ENCODE measurements at regions not wholly inside any gene's neighbourhood (a gene's known extent, or its start where the extent isn't known, plus 50 kb on each side); places are given as distances from the start of the nearest gene placed in this dataset.
"Not testable (repeated sequence)": the region's sequence is repeated elsewhere in the genome, so short reads cannot be mapped to it uniquely, and the experiment has no call there.

DNA sequence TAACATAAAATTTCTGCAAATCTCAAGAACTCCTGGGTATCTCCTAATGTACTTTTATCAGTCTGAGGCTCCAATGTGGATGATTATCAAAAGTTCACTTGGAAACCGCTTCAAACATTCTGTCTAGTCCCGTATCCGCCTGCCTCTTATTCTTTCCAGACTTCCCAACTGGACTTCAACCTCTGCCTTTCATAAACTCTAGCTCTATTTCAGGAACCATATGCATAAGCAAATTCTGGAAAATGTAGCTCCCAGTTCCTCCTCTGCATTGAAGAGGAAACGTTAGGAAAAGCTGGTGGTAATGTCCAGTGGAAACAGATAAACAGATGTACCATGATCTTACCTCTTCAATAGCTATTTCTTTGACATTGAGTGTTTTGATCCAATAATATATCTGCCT lies 285.0 kb downstream of the KCNJ2 start:
- DNase-seq, result no peak

DNA sequence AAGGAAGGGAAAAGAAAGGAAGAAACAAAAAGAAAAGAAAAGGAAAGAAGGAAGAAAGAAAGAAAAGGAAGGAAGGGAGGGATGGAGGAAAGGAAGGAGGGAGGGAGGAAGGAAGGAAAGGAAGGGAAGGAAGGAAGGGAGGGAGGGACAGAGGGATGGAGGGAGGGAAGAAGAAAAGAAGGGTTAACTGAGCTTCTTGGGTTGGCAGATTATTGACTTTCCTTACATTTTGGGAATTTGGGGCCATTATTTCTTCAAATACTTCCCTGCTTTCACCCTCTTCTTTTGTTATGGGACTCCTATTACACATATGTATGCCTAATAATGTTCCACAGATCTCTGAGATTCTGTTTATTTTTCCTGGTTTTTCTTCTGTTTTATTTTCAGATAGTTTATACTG lies 285.6 kb downstream of the KCNJ2 start:
- DNase-seq, result no peak

- no peak for DNase-seq
Observed at GRCh38 chr17:70464995-70465394, 295.7 kb downstream of the KCNJ2 start.

DNA sequence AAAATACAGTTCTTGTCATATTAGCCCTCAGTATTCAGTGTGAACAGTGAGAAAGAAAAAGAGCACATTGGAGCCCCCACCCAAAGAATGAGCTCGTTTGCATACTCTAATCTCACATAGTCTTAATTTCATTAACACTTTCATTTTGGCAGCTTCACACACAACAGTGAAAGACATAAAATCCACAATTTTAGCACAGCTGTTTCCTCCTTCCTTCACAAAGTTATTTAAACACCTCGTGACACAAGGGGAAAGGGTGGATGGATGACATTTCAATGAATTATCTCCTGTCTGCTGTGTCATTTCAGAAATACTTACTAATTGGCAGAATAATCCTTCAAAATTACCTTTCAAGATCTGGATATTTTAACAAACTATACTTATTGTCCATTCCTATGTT lies 299.3 kb downstream of the KCNJ2 start:
- no peak for DNase-seq

DNA sequence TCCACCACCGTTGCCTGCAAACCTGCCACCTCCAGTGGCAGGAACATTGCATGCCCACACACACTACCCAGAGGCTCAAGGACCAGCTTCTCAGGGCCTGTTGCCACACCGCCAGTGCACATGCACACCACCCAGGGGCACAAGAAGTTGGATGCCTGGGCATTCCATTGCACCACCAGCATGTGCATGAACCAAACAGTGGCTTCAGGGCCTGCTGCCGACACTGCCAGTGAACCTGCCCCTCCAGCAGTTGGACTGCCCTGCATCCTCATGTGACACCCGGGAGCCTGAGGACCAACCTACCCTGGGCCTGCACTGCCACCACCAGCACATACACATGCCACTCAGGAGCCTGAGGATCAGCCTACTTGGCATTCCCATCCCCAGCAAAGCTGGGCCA lies 303.7 kb downstream of the KCNJ2 start:
- no peak for DNase-seq

DNA sequence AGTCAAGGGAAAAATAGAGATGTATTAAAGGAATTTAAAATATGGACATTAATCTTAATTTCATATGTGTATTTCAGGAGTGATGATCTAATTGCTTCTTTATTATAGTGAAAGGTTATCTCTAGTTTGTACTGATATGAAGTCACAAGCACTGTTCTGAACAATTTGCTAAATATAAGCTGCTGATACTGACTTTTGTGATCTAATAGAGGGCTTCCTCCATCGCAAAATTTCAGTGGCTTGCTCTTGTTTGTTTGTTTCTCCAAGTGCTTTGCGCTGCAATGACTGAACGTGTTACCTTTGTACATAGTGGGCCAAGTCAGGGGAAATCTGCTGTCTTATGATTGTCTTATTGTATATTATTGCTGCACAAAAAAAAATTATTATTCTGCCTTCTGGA lies 307.0 kb downstream of the KCNJ2 start:
- DNase-seq, result no peak

DNA sequence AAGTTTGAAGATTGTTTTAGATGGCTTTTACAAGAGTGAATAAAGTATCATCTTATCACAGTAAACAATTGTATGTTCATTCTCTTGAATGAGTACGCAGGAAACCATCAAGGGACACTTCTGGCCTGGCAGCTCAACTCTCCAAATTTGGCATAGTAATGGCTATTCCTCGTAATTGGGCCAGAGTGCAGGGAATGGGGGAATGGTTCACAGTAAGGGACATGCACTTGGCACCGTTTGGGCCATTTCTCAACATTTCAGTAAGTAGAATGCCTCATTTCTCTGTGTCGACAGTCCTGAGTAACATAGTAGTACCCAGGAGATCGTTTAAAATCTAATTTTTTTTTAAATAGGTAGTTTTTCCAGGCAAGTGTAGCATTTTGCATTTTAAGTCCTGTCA lies 309.6 kb downstream of the KCNJ2 start:
- DNase-seq, result no peak

DNA sequence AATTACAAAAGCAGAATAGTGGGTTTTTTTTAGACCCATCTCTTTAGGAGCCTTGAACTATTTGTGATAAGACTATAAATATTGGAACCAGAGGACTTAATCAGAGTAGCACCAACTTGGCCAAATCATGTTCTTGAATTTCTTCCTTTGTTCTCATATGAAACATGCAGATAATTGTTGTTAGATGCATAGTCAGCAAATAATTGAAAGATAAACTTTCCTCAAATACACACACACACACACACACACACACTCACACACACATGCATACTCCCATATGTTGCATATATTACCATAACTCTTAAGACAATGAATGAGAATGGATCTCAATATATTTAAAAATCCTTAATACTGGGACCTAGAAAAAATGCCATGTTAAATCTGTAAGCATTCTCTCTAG lies 310.4 kb downstream of the KCNJ2 start:
- DNase-seq, result no peak

DNA sequence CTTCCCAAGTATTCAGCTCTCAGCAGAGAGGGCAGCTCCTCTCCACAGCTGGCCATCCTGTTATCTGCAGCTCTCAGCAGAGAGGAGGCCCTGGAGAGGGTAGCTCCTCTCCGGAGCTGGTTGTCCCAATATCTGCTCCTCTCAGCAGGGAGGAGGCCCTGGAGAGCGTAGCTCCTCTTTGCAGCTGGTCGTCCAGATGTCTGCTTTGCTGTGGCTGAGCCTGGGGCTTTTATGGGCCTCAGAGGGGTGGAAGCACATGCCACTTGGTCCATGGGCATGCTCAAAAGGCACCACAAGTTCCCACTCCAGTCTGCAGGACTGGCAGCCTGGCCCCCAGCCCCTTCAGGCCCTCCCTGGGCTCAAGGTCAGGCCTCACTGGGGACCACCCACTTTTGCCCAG lies 314.3 kb downstream of the KCNJ2 start:
- no peak for DNase-seq

GRCh38 chr17:70484050-70484449 lies 314.7 kb downstream of the KCNJ2 start:
- DNase-seq, result no peak

GRCh38 chr17:70484496-70484895 lies 315.2 kb downstream of the KCNJ2 start:
- DNase-seq, result no peak

GRCh38 chr17:70492368-70492767 lies 323.0 kb downstream of the KCNJ2 start:
- DNase-seq, result no peak

DNA sequence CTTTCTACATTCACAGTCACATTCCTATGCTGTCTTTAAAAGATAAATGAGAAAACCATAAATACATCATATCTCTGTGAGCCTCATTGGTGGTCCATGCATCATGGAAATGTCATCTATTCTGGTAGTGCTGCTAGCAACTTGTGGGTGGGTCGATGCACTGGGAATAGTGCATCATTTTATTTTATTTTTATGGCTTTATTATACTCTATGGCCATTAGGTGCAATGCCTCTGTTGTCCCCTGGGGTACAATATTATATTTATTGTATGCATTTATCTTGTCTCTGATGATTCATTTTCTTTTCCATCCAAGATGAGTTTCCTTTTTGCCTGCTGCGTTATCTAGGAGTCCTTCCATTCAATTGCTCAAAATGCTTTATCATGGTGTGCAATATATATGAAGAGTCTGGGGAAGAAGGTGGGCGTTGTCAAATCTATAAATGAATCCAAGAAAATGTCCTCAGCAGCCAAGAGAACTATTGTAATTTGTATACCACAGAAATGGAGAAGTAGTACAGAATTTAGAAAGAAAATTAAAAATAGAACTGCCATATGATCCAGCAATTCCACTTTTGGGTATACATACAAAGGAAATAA lies 324.0 kb downstream of the KCNJ2 start:
- DNase-seq, result no peak

- DNase-seq, result no peak
Observed at GRCh38 chr17:70498631-70499030, 329.3 kb downstream of the KCNJ2 start.

GRCh38 chr17:70499067-70499786 lies 329.9 kb downstream of the KCNJ2 start:
- no peak for DNase-seq

DNA sequence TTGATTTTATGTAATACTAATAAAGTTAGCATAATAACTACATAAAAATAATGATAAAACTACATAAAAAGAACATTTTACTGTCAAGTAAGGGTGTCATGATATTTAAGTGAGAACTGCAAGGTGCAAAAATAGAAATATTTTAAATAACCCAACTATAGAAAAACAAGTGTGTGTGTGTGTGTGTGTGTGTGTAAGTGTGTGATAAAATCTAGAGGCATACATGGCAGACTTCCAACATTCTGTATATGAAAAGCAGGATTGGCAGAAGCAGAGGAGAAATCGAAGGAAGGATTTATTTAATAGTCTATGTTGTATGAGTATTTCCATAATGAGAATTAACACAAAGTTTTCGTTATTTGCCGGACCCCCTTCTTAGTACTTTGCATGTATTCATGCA lies 334.1 kb downstream of the KCNJ2 start:
- no peak for DNase-seq

DNA sequence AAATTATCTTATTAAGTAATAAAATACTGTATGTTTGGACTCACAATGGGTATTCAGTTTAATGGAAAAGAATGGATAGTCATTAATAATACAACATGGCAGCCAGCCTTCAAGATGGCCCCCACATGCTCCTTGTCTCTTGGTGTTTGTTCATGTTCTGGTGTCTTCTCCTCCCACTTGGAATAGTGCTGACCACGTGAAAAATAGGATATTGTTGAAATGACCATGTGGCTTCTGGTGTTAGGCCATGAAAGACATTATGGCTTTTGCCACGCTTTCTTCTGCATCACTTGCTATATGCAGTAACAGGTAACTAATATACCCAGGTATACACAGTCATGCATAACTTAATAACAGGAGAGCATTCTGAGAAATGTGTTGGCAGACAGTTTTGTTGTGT lies 341.0 kb downstream of the KCNJ2 start:
- DNase-seq, result no peak

DNA sequence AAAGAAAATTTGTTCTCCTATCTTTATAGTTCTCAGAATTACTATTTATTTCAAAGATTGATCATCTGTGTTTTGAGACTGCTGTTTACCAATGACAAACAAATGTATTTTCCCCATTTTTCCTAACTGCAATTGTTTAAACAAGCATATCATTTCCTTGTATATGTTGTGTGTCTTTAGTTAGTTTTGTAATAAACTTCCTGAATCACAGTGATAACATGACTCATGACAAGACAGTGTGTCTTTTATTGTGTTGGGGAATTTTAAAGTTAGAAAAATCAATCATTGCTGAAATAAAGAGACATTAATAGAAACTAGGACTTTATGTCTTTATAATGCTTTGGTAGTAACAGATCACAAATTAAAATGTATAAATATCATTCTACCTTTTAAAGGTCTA lies 348.5 kb downstream of the KCNJ2 start:
- DNase-seq, result no peak

DNA sequence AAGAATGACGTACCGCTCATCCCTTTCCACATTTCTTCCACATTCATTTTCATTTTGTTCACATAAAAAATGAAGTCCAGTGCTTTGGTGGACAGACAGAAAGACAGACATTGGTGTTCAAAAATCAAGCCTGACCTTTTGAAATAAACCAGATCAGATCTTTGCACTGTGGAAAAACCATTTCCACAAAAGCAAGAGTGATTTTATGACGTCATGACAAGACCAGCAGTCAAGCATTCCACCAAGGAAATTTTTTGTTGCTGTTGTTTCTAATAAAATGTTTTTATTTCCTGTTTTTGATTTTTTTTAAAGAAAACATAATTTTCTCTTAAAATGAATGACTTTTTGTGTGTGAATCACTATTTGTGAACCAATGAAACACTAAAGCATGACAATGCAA lies 350.0 kb downstream of the KCNJ2 start:
- DNase-seq, result no peak

GRCh38 chr17:70520447-70520846 lies 351.1 kb downstream of the KCNJ2 start:
- no peak for DNase-seq

DNA sequence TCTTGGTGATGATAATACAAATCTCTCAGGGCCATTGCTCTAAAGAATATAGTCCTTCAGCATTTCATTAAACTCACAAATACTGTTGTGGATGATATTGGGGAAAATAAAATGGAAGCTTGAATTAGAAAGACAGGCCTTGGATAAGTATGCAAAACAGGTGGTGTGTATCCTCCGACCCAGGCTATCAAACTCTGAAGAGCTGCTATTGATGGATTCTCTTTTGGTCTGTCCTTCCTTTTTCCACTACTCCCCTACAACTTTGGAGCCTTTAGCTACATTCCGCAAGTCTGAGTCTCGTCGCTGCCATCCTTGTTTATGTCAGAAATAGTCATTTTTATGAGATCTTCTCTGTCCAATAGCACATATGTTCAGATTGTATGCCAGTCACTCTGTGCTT lies 351.6 kb downstream of the KCNJ2 start:
- DNase-seq, result no peak

GRCh38 chr17:70521821-70522256 lies 352.5 kb downstream of the KCNJ2 start:
- no peak for DNase-seq

- no peak for DNase-seq
Observed at GRCh38 chr17:70523426-70523825, 354.1 kb downstream of the KCNJ2 start.

DNA sequence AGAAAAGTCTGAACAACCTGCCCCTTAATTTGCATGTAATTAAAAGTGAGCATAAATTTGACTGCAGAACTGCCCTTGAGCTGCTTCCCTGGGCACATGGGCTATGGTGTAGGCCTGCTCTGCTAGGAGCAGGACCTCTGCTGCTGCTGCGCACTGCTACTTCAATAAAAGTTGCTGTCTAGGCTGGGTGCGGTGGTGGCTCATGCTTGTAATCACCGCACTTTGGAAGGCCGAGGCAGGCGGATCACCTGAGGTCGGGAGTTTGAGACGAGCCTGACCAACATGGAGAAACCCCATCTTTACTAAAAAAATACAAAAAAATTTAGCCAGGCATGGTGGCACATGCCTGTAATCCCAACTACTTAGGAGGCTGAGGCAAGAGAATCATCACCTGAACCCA lies 355.7 kb downstream of the KCNJ2 start:
- not testable (repeated sequence) for DNase-seq

DNA sequence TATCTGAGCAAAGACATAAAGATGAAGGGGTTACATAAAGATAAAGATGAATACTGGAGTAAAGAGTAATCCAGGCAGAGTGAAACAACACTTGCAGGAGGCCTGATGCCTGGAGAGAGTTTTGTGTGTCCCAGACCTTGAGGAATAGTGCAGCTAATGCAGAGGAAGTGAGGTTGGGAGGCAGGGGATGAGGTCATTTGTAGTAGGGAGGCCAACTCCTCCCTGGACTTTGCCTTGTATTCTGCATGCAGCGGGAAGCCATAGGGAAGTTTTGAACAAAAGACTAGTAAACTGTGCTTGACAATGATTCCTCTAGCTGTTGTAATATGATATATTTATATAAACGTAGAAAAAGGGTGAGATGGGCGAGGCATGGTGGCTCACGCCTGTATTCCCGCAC lies 356.6 kb downstream of the KCNJ2 start:
- DNase-seq, result no peak

All from NCI-H1436 treated with DMSO at 0.1 percent for 48 hours (cell line).